ENCODE measurements at regions not wholly inside any gene's neighbourhood (a gene's known extent, or its start where the extent isn't known, plus 50 kb on each side); places are given as distances from the start of the nearest gene placed in this dataset.

DNA sequence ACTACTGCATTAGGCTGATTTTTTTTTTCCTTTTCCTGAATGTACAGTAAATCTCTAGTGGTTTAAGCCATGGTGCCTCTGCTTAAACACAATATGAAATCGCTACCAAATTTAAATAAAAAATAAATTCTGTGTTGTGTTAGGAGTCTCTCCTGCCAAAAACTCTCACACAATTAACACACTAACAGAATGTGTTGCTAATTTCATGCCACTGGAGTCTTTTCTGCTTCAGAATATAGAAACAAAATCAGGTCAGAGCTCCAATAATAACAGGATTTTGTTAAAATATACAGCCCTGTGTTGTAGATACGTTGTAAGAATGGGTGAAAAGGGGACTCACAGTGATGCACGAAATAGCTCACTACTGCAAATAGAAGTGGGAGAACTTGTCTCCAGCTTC, 398.8 kb downstream of the ZSWIM6 start:
- TF ChIP-seq, protein P1, sequence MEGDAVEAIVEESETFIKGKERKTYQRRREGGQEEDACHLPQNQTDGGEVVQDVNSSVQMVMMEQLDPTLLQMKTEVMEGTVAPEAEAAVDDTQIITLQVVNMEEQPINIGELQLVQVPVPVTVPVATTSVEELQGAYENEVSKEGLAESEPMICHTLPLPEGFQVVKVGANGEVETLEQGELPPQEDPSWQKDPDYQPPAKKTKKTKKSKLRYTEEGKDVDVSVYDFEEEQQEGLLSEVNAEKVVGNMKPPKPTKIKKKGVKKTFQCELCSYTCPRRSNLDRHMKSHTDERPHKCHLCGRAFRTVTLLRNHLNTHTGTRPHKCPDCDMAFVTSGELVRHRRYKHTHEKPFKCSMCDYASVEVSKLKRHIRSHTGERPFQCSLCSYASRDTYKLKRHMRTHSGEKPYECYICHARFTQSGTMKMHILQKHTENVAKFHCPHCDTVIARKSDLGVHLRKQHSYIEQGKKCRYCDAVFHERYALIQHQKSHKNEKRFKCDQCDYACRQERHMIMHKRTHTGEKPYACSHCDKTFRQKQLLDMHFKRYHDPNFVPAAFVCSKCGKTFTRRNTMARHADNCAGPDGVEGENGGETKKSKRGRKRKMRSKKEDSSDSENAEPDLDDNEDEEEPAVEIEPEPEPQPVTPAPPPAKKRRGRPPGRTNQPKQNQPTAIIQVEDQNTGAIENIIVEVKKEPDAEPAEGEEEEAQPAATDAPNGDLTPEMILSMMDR (IDR thresholded peaks at IDR 0.05 in 4 of 5, conservative IDR thresholded peaks at IDR 0.05 in 1 of 5), result no peak
- no peak for TF ChIP-seq POLR2A (IDR thresholded peaks at IDR 0.05)

Measured in gastrocnemius medialis (tissue), 4 donors.